Amygdala (tissue), 56 donors: ENCODE measurements at regions not wholly inside any gene's neighbourhood (a gene's known extent, or its start where the extent isn't known, plus 50 kb on each side); places are given as distances from the start of the nearest gene placed in this dataset.
"Not testable (repeated sequence)": the region's sequence is repeated elsewhere in the genome, so short reads cannot be mapped to it uniquely, and the experiment has no call there.

Source experiments
- DNase-seq, 56 donors: peaks; one replicate each; lab custom pipeline; 2025; lab: John Stamatoyannopoulos, UW

DNA sequence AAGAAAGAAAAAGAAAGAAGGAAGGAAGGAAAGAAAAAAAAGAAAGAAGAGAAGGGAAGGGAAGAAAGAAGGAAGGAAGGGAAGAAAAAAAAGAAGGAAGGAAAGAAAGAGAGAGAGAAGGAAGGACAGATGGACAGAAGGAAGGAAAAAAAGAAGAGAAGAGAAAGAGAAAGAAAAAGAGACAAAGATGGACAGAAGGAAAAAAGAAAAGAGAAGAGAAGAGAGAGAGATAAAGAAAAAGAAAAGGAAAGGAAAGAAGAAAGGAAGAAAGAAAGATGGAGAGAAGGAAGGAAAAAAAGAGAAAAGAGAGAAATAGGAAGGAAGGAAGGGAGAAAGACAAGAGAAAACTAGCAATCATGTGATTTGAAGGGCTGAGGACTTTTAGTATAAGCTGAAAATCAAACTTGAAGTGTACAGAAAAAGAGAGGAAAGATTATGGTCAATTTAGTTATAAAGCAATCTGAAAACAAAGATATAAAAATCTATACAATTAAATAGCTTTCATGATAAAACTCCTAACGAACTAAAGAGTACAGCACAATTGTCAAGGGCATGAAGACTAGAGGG lies 115.3 kb downstream of the LTN1 start:
- no peak for DNase-seq

DNA sequence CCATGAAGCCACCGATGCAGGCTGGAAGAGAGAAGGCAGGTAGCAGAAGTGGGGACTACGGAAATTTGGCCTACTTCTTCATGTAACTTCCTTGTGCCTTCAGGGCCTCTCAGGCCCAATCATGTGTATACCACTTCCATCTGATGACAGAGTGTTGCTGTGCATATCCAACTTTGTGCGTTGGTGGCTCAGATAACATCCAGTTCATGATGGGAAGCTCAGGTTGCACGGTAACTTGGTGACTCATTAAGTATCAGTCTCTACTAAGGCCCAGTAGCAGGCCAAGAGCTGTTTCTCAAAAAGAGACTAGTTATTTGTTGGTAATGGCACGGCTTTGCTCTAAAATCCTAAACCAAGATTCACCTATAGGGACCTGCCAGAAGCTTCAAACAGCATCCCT lies 117.6 kb downstream of the LTN1 start:
- no peak for DNase-seq

DNA sequence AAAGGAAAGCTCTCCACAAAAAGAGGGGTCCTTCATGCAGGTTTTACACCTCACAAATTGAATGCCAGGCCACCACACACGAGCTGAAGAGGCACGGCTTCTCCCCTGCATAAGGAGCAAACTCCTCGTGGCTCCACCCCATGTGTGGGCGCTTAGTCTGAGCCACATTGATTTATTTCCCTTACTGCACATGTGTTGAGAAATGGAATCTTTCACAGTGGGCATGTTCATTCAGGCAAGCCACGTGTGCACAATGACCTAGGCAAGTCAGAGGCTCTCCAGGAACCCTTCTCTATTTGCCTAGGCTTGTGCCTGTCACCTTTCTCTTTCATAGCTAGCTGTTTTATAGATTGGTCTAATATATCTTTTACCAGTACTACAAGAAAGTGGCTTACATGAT lies 120.5 kb downstream of the LTN1 start:
- DNase-seq = no peak

DNA sequence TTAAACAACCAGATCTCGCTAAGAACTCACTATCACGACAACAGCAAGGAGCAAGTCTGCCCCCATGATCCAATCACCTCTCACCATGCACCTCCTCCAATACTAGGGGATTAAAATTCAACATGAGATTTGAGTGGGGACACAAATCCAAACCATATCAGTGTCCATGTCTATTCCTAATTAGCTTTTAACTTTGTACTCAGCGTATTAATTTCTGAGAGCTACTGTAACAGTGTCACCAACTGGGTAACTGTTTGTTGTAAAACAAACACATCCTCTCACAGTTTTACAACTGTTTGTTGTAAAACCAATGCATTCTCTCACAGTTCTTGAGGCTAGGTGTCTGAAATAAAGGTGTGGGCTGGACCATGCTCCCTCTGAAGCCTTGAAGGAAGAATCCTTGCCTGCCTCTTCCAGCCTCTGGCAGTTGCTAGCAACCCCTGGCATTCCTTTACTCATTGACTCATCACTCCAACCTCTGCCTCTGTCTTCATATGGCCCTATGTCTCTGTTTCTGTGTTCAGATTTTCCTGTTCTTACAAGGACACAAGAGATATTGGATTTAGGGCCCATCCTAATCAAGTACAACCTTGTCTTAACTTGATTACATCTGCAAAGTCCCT lies 121.2 kb downstream of the LTN1 start:
- DNase-seq = no peak

DNA sequence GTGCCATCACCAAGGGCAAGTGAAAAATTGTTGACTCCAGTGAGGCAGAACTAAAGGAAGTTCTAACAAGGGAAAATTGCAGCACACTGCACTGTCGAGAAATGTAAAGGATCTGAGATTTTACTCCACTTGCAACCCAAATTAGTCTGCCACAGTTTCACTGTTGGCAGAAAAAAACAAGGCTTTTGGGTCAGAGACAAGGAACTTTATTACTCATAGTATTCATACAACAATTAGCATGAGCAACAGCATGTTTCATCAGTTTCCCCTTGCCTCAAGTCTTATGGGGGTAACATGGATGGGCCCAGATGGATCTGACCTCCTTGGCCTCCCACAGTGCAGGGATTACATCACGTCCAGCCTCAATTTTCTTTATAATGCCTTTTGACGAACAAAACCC lies 125.3 kb downstream of the LTN1 start:
- no peak for DNase-seq

DNA sequence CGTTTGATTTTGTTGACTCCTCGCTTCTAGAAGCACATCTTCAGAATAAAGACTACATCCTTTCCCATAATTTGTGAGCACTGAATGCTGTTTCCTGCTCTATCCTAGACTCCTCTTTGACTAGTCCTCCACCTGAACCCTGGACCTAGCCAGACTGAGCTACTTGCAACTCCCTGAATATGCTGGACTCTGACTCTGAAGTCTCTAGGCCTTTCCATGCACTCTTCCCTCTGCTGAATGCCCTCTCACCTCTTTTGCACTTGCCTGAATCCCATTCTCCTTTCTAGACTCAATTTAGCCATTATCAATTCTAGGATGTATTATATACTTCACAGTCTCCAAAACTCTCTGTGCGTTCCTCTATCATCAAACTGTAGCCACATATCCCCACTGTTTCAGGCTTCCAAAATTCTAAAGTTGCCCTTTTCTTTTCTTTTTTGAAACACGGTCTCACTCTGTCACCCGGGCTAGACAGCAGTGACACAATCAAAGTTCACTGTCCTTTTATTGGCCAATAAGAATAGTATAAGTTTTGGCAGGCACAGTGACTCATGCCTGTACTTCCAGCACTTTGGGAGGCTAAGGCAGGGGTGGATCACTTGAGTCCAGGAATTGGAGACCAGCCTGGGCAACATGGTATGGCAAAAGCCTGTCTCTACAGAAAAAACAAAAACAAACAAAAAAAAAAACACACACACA lies 127.0 kb downstream of the LTN1 start:
- DNase-seq = no peak

DNA sequence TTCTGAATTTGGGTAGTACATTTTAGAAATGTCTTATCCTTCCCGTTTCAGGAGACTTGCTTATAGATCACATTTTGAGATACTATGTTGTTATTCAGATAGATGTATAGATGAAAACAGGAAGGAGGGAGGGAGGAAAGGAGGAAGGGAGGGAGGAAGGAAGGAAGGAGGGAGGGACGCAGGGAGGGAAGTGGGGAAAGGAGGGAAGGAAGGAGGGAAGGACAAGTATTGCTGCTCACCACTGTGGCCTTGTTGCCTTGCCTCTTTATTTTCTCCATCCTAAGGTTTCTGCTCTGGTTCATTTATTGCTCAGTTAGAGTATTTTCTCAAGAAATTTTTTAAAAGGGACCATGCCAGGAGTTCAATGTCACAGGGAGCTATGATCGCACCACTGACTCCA lies 134.3 kb downstream of the LTN1 start:
- no peak for DNase-seq

DNA sequence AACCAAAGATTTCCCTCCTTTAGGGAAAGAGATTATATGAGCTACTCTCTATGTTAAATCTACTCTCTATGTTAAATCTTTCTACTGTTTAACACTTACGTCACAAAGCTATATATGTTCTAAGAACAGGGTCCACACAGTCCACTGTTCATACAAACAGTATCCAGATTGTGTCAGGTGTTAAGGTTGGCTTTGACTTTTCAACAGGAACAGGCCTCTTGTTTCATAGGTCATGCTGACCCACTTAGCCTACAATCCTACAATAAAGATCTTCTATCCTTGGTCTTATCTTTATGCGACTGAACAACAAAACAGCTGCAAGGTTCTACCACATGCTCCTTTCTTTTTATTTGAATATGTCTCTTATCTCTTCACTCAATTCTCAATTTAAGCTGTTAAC lies 134.9 kb downstream of the LTN1 start:
- DNase-seq = no peak

DNA sequence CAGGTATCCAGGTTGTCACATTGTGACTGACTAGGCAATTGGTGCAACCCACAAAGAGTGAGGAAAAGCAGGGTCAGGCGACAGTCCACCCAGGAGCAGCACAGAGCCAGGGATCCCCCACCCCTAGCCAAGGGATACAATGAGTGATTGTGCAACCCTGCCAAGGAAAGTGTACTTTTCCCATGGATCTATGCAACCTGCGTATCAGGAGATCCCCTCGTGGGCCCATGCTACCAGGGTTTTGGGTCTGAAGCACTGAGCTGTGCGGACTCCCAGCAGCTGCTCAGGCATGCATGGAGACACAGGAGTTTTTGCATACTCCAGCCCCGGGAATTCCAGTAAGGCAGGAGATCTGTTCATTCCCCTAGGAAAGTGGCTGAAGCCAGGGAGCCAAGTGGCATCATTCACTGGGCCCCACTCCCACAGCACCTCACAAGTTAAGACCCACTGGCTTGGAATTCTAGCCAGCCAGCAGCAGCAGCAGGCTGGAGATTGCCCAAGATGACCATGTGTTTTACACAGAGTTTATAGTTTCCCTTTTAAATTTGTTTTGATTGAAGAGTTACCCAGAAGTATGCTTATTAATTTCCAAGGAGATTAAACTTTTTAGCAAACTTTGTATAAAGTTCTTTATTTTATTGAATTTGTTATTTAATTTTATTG lies 136.0 kb downstream of the LTN1 start:
- peak in 10 of 56 donors; percentile 2 to 43 (median 4) for DNase-seq

DNA sequence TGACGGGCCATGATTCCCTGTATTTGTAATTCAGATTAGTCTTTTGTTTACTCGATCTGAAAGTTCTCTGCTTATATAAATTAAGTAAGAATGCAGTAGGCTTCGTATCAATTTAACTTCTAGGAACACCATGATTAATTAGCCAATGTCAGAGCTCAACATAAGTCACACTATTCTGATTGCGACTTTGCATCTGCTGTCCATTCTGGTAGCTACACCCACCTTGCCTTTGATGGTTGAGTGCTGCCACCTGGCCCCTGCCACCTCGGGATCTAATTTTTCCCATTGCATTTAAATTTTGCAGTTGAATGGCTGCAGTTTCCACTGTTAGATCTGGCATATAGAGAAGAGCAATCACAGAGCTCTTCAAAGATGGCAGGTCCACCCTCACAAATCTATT lies 140.0 kb downstream of the LTN1 start:
- no peak for DNase-seq

DNA sequence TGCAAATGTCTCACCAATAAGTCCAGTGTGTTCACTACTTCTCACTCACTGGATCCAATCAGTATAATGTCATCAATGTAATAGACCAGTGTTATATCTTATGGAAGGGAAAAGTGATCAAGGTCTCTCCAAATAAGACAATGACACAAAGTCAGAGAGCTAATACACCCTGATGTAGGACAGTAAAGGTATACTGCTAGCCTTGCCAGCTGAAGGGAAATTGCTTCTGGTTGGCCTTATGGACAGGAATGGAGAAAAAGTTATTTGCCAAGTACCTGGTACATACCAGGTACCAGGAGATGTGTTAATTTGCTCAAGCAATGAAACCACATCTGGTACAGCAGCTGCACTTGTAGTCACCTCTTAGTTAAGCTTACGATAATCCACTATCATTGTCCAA lies 141.0 kb downstream of the LTN1 start:
- DNase-seq = no peak

DNA sequence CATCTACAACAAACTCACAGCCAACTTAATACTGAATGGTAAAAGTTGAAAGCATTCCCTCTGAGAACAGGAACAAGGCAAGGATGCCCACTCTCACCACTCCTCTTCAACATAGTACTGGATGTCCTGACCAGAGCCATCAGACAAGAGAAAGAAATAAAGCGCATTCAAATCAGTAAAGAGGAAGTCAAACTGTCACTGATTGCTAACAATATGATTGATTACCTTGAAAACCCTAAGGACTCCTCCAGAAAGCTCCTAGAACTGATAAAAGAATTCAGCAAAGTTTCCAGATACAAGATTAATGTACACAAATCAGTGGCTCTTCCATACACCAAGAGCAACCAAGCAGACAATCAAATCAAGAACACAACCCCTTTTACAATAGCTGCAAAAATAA lies 153.4 kb downstream of the LTN1 start:
- DNase-seq = not testable (repeated sequence)

DNA sequence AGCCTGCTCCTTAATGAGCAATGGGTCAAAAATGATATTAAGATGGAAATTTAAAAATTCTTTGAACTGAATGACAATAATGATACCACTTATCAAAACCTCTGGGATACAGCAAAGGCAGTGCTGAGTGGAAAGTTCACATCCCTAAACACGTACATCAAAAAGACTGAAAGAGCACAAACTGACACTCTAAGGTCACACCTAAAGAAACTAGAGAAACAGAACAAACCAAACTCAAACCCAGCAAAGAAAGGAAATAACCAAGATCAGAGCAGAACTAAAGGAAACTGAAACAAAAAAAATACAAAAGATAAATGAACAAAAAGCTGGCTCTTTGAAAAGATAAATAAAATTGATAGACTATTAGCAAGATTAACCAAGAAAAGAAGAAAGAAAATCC lies 155.3 kb downstream of the LTN1 start:
- DNase-seq = not testable (repeated sequence)

DNA sequence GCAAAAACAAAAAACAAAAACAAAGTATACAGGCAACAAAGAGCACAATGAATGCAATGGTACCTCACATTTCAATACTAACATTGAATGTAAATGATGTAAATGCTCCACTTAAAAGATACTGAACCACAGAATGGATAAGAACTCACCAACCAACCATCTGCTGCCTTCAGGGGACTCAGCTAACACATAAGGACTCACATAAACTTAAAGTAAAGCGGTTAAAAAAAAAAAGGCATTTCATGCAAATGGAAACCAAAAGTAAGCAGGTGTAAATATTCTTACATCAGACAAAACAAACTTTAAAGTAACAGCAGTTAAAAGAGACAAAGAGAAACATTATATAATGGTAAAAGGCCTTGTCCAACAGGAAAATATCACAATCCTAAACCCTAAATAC lies 156.1 kb downstream of the LTN1 start:
- not testable (repeated sequence) for DNase-seq

DNA sequence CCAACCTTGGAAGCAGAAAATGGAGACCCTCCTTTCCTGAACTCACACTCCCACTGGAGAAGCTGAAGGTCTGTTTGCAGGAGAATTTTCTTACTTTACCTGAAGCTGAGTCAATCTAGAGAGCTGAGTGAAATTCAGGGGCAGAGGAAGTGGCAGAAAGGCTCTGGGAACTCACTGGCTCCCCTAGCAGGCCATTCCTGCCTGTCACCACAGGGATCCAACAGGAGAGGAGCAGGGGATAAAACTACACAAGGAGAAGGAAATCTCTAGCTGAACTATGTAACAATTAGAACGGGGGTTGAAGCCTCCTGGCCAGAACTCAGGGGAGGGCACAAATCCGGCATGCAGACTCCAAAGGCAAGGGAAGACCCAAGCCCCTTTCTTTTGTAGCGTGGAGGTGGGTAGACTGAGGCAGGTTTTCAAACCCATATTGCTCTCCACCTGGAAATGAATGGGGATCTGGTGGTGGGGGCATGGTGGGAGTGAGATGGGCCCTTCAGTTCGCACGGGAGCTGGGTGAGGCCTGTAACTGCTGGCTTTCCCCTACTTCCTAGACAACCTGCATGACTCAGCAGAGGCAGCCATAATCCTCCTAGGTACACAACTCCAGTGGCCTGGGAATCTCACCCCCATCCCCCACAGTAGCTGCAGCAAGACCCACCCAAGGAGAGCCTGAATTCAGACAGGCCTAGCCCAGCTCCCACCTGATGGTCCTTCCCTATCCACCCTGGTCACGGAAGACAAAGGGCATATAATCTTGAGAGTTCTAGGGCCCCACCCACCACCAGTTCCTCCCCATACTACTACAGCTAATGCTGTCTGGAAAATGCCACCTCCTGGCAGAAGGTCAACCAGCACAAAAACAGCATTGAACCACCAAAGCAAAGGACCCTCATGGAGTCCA lies 158.1 kb downstream of the LTN1 start:
- DNase-seq = no peak

DNA sequence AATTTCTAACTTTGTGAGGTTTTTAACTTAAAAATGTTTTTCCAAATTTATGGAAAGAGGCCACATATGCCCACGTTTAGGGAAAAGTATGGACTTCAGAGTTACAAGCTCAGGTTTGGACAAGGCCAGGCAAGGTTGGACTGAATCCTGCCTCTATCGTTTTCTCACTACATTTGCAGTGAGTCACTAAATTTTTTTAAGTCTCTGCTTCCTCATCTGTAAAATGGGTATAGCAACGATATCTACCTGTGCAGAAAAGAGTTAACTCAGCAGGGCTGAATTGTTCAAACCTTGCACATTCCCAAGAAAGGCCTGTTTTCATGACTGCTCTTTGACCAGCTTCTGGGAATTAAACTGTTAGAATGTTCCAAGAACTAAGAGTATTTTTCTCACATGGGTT lies 159.1 kb downstream of the LTN1 start:
- no peak for DNase-seq

DNA sequence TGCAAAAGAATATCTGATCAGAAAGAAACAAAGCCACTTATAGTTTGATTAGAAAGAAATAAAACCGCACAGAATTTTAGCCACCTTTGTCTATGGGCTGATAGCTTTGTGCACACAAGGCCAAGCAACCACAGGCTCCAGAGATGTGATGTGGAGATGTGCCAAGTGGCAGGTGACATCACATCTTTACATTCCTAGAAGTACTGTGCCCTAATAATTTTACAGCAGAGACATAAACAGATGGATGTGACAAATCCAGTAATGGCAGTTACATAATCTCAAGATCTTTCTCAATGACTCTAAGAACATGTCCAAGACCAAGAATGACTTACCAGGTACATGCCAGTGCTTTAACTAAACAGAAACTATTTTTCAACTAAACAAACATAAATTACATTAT lies 159.5 kb downstream of the LTN1 start:
- no peak for DNase-seq

DNA sequence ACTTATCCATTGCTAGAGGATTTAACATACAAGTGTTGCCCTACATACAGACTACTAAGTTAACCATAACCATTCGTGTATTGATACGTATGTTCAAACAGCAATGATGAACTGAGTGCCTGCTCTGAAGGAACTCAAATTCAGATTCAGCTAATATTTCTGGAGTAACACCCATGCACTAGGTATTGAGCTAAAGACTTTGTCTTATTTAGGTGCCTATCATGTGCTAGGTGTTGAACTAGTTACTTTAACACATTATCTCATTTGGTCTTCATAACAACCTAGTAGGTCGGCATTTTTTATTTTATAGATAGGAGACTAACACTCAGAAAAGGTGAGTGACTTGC lies 160.0 kb downstream of the LTN1 start:
- DNase-seq = no peak

DNA sequence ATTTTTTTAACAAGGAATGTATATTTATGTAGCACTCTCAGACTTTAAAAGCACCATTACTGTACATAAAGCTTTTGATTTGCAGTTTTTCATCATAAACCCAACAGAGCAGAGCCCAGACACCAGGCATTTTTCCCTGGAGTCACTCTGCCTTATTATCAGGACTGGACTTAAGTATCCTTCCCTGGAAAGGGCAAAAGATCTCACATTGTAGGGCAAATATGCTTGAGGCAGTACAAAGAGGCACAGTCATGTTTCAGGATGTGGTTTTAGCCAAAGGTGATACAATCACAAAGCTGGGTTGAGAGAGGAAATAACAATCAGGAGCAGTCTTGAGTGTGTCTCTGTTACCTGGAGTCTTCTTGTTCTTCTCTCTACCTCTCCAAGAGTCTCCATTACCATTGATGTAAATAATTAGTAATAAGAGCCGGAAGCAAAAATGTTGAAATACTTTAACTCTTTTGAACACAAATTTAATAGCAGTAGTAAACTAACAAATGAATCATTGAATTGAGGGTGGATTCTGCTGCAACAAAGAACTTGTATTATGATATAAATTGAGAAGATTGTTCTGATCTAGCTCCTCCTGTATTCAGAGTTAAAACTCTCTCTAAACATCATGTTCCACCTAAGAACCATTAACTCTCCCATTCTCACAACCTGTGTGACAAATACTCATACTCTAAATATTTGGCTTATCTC lies 160.5 kb downstream of the LTN1 start:
- no peak for DNase-seq

DNA sequence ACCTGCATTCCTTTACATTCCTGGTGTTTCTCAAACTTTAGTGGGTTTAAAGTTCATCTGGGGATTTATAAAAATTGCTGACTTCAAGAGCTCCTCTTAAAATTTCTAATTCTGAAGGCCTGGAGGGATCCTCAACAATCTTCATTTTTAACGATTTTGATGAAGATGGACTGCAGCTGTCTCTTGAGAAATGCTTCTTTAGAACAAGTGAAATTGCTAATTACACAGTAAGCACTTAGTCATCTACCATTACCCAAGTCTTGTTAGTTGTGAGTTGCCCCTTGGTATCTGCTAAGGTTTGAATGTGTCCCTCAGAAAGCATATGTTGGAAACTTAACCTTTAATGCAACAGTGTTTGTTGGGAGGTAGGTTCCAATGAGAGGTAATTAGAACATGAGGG lies 163.7 kb downstream of the LTN1 start:
- DNase-seq = no peak
